ENCODE measurements at regions not wholly inside any gene's neighbourhood (a gene's known extent, or its start where the extent isn't known, plus 50 kb on each side); places are given as distances from the start of the nearest gene placed in this dataset.
"Not testable (repeated sequence)": the region's sequence is repeated elsewhere in the genome, so short reads cannot be mapped to it uniquely, and the experiment has no call there.

- TF ChIP-seq ZNF292 (tag by site-specific recombination; IDR thresholded peaks at IDR 0.05; ENCODE audit: borderline replicate concordance, low read depth) (no peak), ZNF350 (tag by site-specific recombination; IDR thresholded peaks at IDR 0.05) (no peak)
These were observed 193.9 kb upstream of the PHF14 start (continued) for GRCh38 chr7:10779465-10780399.

GRCh38 chr7:10780400-10780747, 193.3 kb upstream of the PHF14 start:
- H3K27ac ChIP-seq (ENCODE audit: extremely low read depth, low read depth, low read length), result no peak overlapping the region
- no peak overlapping the region for H3K4me3 ChIP-seq (ENCODE audit: low read depth, low read length)
- no peaks in the 10 kb centered on the region for H3K9me3 ChIP-seq (ENCODE audit: control insufficient read depth, insufficient read depth, low read depth, low read length)
- CTCF ChIA-PET, result no interaction called here
- POLR2A ChIA-PET, result no interaction called here
- TF ChIP-seq ZNF654 (tag by site-specific recombination; IDR thresholded peaks at IDR 0.05; ENCODE audit: low read depth) (no peak), ZNF350 (tag by site-specific recombination; IDR thresholded peaks at IDR 0.05) (no peak), ZNF626 (tag by site-specific recombination; IDR thresholded peaks at IDR 0.05) (no peak), ZNF837 (tag by site-specific recombination; IDR thresholded peaks at IDR 0.05) (no peak), BCL11B (tag by site-specific recombination; IDR thresholded peaks at IDR 0.05; ENCODE audit: low read depth) (no peak), ZNF645 (tag by site-specific recombination; IDR thresholded peaks at IDR 0.05) (no peak), ZNF530 (tag by site-specific recombination; IDR thresholded peaks at IDR 0.05; ENCODE audit: low read depth) (no peak), ZNF558 (tag by site-specific recombination; IDR thresholded peaks at IDR 0.05) (no peak), ZNF19 (tag by site-specific recombination; IDR thresholded peaks at IDR 0.05; ENCODE audit: low read depth) (no peak)
- TF ChIP-seq, protein P1, sequence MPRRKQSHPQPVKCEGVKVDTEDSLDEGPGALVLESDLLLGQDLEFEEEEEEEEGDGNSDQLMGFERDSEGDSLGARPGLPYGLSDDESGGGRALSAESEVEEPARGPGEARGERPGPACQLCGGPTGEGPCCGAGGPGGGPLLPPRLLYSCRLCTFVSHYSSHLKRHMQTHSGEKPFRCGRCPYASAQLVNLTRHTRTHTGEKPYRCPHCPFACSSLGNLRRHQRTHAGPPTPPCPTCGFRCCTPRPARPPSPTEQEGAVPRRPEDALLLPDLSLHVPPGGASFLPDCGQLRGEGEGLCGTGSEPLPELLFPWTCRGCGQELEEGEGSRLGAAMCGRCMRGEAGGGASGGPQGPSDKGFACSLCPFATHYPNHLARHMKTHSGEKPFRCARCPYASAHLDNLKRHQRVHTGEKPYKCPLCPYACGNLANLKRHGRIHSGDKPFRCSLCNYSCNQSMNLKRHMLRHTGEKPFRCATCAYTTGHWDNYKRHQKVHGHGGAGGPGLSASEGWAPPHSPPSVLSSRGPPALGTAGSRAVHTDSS (tag by site-specific recombination; IDR thresholded peaks at IDR 0.05), result no peak
- TF ChIP-seq, protein P2, sequence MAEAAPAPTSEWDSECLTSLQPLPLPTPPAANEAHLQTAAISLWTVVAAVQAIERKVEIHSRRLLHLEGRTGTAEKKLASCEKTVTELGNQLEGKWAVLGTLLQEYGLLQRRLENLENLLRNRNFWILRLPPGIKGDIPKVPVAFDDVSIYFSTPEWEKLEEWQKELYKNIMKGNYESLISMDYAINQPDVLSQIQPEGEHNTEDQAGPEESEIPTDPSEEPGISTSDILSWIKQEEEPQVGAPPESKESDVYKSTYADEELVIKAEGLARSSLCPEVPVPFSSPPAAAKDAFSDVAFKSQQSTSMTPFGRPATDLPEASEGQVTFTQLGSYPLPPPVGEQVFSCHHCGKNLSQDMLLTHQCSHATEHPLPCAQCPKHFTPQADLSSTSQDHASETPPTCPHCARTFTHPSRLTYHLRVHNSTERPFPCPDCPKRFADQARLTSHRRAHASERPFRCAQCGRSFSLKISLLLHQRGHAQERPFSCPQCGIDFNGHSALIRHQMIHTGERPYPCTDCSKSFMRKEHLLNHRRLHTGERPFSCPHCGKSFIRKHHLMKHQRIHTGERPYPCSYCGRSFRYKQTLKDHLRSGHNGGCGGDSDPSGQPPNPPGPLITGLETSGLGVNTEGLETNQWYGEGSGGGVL (tag by site-specific recombination; IDR thresholded peaks at IDR 0.05), result no peak
- TF ChIP-seq, protein P3, sequence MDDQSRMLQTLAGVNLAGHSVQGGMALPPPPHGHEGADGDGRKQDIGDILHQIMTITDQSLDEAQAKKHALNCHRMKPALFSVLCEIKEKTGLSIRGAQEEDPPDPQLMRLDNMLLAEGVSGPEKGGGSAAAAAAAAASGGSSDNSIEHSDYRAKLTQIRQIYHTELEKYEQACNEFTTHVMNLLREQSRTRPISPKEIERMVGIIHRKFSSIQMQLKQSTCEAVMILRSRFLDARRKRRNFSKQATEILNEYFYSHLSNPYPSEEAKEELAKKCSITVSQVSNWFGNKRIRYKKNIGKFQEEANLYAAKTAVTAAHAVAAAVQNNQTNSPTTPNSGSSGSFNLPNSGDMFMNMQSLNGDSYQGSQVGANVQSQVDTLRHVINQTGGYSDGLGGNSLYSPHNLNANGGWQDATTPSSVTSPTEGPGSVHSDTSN (CRISPR knock-in tag; IDR thresholded peaks at IDR 0.05), result no peak
- TF ChIP-seq, protein P4, sequence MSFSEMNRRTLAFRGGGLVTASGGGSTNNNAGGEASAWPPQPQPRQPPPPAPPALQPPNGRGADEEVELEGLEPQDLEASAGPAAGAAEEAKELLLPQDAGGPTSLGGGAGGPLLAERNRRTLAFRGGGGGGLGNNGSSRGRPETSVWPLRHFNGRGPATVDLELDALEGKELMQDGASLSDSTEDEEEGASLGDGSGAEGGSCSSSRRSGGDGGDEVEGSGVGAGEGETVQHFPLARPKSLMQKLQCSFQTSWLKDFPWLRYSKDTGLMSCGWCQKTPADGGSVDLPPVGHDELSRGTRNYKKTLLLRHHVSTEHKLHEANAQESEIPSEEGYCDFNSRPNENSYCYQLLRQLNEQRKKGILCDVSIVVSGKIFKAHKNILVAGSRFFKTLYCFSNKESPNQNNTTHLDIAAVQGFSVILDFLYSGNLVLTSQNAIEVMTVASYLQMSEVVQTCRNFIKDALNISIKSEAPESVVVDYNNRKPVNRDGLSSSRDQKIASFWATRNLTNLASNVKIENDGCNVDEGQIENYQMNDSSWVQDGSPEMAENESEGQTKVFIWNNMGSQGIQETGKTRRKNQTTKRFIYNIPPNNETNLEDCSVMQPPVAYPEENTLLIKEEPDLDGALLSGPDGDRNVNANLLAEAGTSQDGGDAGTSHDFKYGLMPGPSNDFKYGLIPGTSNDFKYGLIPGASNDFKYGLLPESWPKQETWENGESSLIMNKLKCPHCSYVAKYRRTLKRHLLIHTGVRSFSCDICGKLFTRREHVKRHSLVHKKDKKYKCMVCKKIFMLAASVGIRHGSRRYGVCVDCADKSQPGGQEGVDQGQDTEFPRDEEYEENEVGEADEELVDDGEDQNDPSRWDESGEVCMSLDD (tag by site-specific recombination; IDR thresholded peaks at IDR 0.05), result no peak
- no peaks in the 10 kb centered on the region for H3K36me3 ChIP-seq (ENCODE audit: control insufficient read depth in 2 of 2, insufficient read depth in 1 of 2, low read length in 2 of 2)
- H3K4me1 ChIP-seq (ENCODE audit: control insufficient read depth, insufficient read depth, low read length), result no peaks in the 10 kb centered on the region

GRCh38 chr7:10786976-10787375, 186.7 kb upstream of the PHF14 start:
- CTCF ChIA-PET; POLR2A ChIA-PET; H3K27ac ChIP-seq (ENCODE audit: extremely low read depth, low read depth, low read length); H3K36me3 ChIP-seq (ENCODE audit: control insufficient read depth in 2 of 2, insufficient read depth in 1 of 2, low read length in 2 of 2); H3K9me3 ChIP-seq (ENCODE audit: control insufficient read depth, insufficient read depth, low read depth, low read length); H3K4me1 ChIP-seq (ENCODE audit: control insufficient read depth, insufficient read depth, low read length); H3K4me3 ChIP-seq (ENCODE audit: low read depth, low read length): not testable (repeated sequence)

Data from HEK293 (cell line).